ENCODE measurements at regions not wholly inside any gene's neighbourhood (a gene's known extent, or its start where the extent isn't known, plus 50 kb on each side); places are given as distances from the start of the nearest gene placed in this dataset.

DNA sequence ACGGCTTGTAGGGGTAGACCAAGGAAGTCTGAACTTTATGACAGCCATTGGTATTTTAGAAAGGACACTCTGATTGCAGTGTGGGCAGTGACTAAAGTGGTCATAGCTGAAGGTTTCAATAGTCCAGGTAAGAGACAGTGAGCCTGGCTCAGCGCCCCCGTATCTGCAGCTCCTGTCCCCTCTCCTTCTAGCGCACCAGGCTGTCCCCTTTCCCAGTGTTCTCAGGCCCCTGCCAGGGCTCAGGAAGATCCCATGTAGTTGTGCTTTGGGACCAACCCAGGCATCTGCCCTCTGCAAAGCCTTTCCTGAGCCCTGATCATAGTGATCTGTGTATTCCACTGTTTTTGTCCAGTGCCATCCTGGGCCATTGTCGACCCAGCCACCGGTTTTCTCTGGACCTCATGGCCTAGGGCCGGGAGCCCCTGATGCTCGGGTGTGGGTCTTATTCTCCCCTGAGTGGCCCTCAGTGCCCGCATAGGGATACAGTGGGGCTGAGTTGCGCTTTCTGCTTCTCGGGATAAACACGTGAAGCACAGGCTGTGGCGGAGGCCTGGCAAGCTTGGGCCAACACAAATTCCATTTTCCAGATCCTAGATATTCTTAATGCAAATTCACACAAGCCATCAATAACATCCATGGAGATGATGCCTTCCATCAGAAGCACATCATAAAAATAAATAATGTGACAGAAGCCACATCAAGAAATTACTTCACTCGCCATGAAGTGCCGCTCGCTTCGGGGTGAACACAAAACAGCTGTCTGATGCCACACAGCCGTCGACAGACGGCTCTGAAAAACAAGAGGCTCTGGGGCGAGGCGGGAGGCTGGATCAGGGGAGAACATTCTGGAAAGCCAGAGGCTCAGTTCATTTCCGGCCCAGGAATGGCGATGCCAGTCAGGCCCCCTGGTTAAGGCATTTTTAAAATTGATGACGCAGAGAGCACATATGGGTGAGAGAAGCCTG, 805.0 kb downstream of the TBC1D22A start:
- DNase-seq (ENCODE audit: low read depth, low spot score), result no peak

DNA sequence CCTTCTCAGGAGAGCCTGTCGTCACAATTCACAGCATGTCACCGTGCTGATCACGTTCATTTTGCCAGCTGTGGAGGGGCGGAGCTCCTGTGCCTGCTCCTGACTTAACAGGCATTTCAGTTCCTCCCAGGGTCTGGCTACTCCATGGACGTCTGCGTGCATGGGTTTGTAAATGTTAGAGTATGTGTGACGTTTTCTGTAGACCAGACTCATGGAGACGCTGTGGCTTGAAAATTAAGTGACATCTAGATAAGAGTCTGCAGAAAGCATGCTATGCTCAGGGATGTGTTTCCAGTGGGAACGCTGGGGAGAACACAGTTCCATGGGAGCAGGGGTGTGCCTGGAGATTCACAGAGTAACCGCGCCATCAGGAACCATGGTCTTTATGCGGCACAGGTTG, 804.0 kb downstream of the TBC1D22A start:
- DNase-seq (ENCODE audit: low read depth, low spot score), result no peak

DNA sequence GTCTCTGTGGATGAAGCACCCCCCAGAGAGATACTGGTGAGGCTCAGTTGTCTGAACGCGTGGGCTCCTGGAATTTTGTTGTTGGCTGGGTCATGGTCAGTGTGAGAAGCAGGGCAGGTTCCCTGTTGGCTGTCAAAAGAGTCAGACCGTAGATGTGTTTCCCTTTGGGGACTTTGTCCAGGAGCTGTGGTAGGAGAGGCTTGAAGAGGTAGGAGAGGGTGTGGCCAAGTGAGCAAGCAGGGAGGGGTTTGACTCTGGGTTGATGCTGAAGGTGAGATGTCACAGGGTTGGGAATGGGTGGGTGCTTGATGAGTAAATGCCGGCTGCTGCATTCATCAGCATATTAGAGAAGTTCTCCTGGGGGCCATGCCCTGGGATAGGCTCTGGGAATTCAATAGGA, 803.2 kb downstream of the TBC1D22A start:
- DNase-seq (ENCODE audit: low read depth, low spot score), result no peak

DNA sequence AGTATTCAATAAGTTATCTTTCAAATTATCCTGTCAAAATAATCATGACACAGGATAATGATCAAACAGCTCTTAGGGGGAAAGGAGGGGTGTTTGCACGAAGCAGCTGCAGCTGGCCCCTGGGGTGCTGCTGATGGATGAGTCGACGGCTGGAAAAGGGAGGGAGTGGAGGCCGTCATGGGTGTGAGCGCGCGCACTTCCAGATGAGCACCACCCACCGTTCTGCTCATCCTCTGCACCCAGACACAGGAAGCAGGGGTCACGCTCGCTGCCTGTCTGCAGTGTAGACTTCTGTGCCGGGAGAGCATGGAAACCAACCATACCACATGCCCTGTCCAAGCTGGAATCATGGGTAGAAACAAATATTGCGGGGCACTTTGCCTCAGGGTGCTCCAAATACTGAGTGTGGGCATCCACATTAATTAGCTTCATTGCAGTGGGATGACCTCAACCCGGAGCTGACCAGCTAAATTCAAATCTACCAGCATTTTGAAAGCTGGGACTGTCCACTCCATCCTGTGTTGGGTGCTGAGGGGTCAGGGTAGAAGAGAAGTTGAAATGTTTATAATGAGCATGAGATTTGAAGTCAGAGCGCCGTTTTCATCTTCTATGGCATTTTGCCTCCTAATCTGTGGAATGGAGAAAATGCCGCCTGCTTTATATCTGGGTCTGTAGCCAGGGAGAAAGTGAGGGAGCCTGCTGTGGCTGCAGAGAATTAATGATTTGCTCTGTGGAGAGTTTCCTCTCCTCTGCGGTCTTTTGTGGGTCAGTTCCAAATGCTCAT, 802.4 kb downstream of the TBC1D22A start:
- no peak for DNase-seq (ENCODE audit: low read depth, low spot score)

DNA sequence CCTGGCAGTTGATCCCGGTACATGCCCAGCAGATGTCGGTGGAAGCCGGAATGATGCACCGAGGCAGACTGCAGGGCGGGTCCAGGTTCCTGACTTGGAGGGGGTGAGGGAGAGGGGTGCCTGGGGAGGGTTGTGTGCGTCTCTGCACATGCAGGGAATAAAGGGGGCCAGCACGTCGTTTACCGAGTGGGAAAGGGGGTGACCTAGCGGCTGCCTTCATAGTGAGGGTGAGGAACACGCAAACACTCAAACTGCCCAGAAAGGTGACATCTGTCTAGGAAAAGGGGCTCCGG, 801.7 kb downstream of the TBC1D22A start:
- no peak for DNase-seq (ENCODE audit: low read depth, low spot score)

DNA sequence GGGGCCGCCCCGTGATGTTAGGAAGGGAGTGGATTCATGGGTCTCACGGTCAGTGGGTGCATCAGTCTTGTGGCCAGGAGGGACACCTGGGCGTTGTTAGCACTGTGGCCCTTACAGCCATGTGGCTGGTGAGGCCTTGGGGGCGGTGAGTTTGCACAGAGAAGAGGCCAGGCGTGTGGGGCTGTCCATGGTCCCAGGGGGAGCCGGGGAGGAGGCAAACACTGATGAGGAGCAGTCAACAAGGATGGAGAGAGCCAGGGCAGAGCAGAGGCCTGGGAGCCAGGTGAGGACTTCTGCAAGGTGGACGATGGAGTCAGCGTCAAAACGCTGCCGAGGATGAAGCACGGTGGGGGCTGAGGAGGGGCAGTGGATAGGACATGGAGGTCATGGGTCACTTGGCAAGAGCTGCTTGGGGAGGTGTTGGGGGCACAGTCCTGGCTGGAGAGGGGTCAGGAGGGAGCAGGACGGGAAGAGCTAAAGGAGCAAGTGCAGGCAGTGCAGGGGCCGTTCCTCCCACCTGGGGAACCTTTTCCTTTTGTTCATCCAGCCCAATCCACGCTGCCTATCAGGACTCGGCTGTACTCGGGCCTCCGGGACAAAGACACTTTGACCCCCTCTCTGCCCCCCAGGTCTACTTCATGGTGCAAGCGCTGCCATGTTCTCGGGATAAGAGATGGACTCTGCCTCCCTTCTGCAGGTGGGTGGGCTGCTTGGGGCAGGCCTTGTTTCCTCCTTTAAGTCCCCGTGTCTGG, 801.1 kb downstream of the TBC1D22A start:
- no peak for DNase-seq (ENCODE audit: low read depth, low spot score)

DNA sequence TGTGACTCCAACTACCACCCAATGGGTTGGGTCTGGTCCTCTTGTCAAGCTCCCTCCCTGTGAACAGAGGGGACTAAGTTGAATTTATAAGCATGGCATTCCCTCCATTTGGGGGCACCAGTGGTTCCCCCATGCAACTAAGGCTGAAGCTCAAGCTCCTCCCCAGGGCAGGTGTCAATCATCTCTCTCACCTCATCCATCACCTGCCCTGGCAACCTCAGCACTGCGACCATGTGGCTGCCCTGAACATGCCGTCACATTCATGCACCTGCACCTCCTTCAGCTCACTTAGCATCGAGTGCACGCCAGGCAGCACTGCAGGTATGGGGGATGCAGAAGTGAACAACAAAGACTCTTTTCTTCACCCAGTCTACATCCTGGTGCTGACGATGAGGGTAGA, 799.3 kb downstream of the TBC1D22A start:
- DNase-seq (ENCODE audit: low read depth, low spot score), result no peak

DNA sequence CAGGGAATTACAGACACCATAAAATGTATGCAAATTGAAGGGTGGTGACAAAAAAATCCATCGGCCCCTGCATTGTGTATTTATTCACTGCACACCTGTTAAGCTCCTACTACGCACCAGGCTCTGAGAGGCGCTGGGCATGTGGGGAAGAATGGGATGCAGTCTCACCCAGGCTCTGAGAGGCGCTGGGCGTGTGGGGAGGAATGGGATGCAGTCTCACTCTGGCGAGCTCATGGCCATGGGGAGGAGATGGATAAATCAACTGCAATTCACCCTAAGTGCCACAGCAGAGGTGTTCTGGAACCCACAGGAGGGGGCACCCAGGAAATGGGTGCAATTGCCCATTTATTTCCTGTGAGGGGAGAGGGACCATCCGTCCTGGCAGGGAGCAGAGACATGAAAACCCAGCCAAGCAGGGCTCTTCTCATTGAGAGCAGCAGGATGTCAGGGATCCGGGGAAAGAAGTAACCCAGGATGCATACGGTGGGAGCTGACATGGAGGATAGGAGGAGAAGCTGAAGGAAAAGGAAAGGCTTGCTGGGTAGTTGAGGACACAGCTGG, 798.7 kb downstream of the TBC1D22A start:
- DNase-seq (ENCODE audit: low read depth, low spot score), result no peak

DNA sequence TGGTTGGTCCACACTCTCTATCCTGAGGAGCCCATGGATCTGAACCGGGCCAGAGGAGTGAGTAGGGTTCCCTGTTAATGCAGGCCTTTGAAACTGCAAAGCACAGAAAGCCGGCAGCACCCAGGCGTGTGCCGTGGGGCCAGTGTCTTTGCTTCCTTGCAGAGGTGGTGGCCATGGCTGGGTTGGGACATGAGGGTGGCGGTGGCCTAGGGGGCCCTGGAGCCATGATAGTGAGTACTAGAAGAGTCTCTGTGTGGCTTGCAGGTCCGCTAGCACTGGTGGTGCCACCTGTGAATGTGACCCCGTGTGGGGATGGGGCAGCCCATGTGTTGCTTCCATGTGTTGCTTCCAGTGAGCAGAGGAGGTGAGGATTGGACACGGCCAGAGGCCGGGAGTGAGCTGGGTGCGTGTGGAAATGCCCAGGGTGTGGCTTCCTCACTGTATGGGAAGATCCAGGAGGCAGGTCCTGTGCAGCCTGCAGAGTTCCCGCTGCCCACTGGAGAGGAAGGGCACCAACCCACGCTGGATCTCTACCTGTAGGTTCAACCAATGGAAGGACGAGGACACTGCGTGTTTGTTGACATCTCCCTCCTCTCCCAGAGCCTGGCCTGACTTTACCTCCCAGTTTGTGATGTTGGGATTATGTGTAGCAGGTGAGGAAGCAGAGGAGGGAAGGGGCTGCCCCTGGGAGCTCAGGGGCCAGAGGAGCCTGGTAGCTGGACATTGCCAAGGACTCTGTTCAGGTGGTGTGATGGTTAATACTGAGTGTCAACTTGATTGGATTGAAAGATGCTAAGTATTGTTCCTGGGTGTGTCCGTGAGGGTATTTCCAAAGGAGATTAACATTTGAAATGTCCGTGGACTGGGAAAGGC, 796.6 kb downstream of the TBC1D22A start:
- no peak for DNase-seq (ENCODE audit: low read depth, low spot score)

DNA sequence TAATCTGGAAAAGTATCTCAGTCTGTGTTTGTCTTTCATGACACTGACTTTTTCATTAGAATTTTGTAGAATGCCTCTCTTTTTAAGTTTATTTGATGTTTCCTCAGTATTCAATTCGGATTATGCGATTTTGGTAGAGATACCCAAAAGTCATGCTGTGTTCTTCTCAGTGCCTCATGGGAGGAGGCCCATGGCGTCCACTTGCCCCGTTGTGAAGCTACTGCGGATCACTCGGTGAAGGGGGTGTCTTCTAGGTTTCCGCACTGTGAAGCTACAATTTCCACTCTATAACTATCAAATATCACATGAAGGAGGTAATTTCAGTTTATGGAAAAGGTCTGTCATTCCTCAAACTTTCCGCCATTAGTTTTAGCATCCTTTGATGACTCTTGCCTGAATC, 794.0 kb downstream of the TBC1D22A start:
- no peak for DNase-seq (ENCODE audit: low read depth, low spot score)

DNA sequence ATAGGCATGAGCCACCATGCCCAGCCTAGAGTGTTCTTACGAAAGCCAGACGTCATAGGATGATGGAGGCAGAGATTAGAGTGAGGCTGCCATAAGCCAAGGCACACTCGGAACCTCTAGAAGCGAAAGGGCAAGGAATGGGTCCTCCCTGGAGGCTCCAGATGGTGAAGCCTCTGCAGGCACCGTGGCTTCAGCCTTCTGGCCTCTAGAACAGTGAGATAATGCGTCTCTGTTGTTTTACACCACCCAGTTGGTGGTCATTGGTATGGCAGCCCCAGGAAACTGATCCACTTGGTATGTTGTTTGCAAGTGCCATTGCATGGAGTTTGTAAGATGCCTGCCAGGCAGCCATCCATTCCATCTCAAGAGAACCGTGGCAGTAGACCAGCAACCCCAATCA, 791.0 kb downstream of the TBC1D22A start:
- DNase-seq (ENCODE audit: low read depth, low spot score), result no peak

DNA sequence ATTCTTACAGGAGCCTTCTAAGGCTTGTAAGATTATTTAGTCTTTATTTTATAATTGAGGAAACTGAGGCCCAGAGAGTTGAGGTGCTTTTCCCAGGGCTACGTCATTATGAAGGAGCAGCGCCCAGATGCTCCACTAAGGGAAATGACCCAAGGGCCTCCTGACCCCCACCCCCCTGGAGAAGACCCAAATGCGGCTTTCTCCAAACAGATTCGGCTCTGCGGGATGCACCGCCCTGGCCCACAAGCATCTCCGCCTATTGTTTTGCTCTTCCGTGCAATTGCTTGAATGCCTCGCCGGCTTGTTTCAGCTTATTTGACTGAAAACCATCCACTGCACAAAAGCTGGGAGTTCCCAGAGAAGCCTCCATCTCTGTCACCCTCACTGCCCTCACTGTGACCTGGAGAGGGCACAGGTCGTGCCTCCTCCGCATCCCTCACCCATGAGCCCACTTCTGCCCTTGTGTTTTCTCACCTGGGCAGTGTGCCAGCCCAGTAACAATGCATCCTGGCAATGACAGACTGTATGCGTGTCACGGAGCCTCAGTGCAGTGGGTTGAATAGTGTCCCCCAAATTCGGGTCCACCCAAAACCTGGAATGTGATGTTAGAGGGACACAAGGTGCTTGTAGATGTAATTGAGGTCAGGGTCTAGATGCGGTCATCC, 790.2 kb downstream of the TBC1D22A start:
- no peak for DNase-seq (ENCODE audit: low read depth, low spot score)

DNA sequence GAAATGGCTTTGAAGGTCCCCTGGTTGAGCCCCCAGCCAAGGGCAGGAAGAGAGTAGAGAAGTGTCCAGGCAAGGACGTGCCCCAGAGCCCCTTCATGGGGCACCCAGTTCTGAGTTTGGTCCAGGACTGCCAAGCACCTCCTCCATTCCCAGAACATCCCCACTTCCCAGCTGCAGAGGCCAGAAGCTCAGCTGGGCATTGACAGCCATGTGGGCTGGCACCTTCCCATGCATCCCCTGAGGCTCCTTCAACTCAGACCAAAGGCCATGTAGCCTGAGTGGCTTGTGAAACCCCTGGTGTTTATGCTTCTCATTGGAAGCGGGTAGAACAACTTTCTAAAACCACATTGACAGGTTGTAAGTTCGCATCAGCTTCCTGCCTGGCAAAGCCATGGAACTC, 789.6 kb downstream of the TBC1D22A start:
- DNase-seq (ENCODE audit: low read depth, low spot score), result no peak

DNA sequence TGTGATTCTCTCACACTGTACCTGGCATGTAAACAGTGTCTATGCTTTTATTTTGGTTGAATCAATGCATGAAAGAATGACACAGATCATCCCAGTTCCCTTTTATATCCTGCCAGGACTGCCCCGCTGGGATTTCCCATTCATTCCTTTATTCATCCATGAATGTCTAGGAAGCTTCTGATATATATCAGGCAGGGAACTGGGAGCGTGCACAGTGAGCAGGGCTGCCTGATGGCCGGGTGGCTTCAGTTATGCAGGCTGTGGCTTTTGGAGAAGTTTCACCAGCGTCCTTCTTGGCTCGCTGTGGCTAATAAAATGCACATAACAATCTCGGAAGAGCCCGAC, 789.0 kb downstream of the TBC1D22A start:
- DNase-seq (ENCODE audit: low read depth, low spot score), result no peak

DNA sequence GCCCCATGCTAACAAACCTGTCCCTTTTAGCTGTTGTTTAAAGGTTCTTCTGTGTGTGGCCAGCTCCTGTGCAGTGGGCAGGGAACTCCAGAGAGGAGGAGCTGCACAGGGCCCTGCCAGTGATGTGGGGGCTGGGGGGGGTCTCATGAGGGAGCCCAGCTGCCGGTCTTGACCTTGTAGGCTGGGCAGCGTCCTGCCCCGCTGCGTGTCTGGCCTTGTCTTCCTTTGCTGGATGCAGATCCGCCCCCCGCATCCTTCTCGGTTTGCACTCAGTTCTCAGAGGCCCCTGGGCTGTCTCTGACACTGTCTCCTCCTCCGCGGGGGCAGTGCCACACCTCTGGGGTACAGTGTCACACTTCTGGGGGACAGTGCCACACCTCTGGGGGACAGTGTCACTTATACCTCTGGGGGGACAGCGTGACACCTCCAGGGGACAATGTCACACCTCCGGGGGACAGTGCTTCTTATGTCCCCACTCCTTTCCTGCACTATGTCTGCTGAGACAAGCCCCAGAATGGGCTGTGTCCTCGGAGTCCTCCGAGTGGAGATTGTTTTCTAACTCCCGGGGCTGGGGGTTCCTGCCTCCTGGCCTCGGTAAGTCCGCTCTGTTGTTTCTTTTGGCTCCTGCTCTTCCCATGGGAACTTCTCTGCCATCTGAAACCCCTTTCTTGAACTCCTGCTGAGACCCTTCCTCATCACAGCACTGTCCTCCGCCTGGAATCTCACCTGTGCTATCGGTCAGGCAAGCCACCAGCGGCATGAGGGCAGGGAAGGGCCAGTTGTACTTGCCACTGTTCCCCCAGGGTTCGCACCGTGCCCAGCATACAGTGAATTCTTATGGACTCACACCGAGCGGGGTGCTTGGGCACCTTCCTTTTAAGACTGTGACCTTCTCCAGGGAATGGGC, 788.3 kb downstream of the TBC1D22A start:
- DNase-seq (ENCODE audit: low read depth, low spot score), result no peak

DNA sequence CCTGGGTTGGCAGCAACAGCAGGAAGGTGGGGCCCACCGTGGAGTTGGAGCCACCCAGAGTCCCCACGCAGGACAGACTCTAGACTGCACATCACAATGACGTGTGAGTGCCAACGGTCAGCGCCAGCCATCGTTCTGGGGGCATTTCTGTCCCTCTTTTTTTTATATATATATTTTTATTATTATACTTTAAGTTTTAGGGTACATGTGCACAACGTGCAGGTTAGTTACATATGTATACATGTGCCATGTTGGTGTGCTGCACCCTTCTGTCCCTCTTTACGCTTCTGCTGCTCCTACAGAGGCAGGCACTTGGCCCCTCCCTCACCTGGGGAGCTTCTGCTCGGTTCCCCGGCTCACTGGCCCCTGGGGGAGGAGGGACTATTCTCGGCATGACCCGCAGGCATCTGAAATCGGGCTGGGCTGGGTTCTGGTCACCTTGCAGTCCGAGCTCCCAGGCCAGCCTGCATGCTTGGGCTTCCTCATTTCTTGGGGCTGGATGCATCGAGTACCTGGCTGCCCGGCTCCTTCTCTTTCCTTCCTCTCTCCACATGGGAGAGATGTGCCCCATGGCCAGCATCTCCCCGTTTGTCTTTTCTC, 787.4 kb downstream of the TBC1D22A start:
- no peak for DNase-seq (ENCODE audit: low read depth, low spot score)

DNA sequence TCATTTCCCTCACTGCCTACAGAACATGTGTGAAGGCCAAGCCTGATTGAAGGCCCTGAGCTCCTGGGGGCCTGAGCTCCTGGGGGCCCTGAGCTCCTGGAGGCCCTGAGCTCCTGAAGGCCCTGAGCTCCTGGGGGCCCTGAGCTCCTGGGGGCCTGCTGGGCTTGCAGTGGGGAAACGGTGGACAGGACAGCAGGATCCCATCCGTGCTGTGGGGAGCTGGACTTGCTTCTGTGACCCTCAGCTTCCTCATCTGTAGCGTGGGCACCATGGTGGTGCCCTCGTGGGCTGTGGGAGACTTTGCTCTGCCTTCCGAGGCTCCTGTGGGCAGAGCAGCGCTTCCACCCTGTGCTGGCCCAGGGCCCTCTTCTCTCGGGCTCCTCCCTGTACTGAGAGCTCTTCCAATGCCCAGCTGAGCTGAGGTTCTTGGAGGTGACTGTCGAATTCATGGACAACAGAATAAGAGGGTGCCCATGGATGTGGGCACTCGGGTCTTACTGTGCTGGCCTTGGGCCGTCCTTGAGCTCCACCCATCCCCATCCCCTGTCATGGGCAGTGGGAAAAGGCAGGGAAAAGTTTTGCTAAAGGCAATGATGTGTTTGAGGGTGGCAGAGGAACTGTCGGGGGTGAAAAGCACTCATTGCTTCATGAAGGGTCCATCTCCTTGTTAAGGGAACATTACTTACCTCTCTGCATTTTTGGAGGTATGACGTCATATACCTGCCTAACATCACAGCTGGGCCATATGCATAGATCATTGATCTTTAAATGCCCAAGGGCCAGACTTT, 786.7 kb downstream of the TBC1D22A start:
- DNase-seq (ENCODE audit: low read depth, low spot score), result no peak
